Liver (tissue), 2 donors: ENCODE measurements at regions not wholly inside any gene's neighbourhood (a gene's known extent, or its start where the extent isn't known, plus 50 kb on each side); places are given as distances from the start of the nearest gene placed in this dataset.

ENCODE experiments used
- TF ChIP-seq, protein P1 (sequence below): fragments of 150-350 bp; IDR thresholded peaks from 2 replicates; pipeline ENCODE4 v1.5.1; 2017; ENCODE audit warnings: improper control_type of control experiment, low read depth, low read length; ENCODE audit not compliant: missing input control
- TF ChIP-seq, protein P2 (sequence below): IDR thresholded peaks from 2 replicates; pipeline ENCODE4 v1.6.1; 2016; ENCODE audit warnings: antibody characterized with exemption
- donor health status: healthy.

DNA sequence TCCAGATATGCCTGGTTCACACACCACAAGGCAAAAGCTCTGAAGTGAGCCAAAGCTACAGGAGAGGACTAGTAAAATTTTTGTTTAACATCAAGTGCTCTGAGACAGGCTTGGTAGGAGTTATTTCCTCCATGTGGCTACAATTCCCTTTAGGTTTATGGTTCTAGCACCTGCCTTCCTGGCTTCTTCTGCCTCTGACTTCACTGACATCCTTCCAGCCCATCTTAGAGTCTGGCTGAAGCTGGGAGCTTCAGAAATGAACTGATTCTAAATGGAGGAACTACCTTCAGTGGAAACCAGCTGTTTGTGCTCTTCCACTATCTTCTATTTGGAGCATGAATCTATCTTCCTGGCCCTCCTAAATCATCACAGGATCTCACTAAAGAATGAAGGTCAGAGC lies 215.3 kb upstream of the FBXL7 start:
- TF ChIP-seq, protein P1, sequence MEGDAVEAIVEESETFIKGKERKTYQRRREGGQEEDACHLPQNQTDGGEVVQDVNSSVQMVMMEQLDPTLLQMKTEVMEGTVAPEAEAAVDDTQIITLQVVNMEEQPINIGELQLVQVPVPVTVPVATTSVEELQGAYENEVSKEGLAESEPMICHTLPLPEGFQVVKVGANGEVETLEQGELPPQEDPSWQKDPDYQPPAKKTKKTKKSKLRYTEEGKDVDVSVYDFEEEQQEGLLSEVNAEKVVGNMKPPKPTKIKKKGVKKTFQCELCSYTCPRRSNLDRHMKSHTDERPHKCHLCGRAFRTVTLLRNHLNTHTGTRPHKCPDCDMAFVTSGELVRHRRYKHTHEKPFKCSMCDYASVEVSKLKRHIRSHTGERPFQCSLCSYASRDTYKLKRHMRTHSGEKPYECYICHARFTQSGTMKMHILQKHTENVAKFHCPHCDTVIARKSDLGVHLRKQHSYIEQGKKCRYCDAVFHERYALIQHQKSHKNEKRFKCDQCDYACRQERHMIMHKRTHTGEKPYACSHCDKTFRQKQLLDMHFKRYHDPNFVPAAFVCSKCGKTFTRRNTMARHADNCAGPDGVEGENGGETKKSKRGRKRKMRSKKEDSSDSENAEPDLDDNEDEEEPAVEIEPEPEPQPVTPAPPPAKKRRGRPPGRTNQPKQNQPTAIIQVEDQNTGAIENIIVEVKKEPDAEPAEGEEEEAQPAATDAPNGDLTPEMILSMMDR, result no peak
- TF ChIP-seq, protein P2, sequence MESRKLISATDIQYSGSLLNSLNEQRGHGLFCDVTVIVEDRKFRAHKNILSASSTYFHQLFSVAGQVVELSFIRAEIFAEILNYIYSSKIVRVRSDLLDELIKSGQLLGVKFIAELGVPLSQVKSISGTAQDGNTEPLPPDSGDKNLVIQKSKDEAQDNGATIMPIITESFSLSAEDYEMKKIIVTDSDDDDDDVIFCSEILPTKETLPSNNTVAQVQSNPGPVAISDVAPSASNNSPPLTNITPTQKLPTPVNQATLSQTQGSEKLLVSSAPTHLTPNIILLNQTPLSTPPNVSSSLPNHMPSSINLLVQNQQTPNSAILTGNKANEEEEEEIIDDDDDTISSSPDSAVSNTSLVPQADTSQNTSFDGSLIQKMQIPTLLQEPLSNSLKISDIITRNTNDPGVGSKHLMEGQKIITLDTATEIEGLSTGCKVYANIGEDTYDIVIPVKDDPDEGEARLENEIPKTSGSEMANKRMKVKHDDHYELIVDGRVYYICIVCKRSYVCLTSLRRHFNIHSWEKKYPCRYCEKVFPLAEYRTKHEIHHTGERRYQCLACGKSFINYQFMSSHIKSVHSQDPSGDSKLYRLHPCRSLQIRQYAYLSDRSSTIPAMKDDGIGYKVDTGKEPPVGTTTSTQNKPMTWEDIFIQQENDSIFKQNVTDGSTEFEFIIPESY, result no peak
